Thyroid gland (tissue), 4 donors: ENCODE measurements at regions not wholly inside any gene's neighbourhood (a gene's known extent, or its start where the extent isn't known, plus 50 kb on each side); places are given as distances from the start of the nearest gene placed in this dataset.

ENCODE experiments used
- CTCF ChIP-seq, 6 experiments: fragments of 200-600 bp in 3 of 6; fragments of 450-650 bp in 3 of 6; sonication (generic) in 3 of 6; IDR thresholded peaks; one replicate each; pipeline ENCODE4 v1.5.1; 2016 to 2019; ENCODE audit warnings: antibody characterized with exemption in 6 of 6, mild to moderate bottlenecking in 2 of 6, inconsistent platforms in 1 of 6, moderate library complexity in 1 of 6
- POLR2A ChIP-seq, 2 donors: fragments of 450-650 bp; IDR thresholded peaks; one replicate each; pipeline ENCODE4 v1.6.1; 2017; ENCODE audit warnings: antibody characterized with exemption in 2 of 2, mild to moderate bottlenecking in 2 of 2, moderate library complexity in 1 of 2

GRCh38 chrX:19190902-19191301, 68.6 kb upstream of the ADGRG2 start:
- no peak for TF ChIP-seq CTCF (IDR thresholded peaks at IDR 0.05)
- no peak for TF ChIP-seq POLR2A (IDR thresholded peaks at IDR 0.05)
